NCI-H2081 (cell line): ENCODE measurements at regions not wholly inside any gene's neighbourhood (a gene's known extent, or its start where the extent isn't known, plus 50 kb on each side); places are given as distances from the start of the nearest gene placed in this dataset.
"Not testable (repeated sequence)": the region's sequence is repeated elsewhere in the genome, so short reads cannot be mapped to it uniquely, and the experiment has no call there.

Experiments used
- DNase-seq, 2 experiments: peaks; one replicate each; lab custom pipeline; 2025; lab: John Stamatoyannopoulos, UW

DNA sequence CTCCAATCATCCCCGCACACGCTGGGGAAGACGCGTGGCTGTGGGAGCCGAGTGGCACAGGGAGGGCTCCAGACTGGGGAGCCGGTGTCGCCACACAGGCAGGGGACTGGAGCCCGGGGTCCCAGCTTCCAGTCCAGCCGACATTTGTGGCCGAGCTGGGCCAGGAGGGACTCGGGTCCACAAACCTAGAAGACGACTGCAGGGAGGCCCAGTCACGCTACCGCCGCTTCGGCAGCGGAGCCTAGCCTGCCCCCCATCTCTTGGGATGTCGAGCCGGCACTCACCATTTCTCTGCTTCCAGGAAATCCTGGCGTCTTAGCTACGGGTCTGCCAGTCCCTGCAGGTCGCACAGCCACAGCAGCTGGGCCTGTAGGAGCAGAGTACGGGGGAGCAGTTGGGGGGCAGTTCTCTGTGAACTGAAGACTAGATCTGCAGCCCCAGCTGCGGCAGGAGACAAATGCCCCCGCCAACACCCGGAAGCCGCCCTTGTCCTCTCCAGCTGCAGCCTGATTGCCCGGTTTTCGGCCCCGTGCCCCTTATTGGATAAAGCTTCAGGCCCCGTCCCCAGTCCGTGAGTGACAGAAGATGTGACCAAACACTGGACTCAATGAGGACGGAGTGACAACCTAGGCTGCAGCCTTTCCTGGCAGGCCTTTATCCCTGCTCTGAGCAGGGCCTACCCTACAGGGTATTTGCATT lies 270.7 kb downstream of the ZNF33B start:
- peak; percentile 76 to 90 for DNase-seq

DNA sequence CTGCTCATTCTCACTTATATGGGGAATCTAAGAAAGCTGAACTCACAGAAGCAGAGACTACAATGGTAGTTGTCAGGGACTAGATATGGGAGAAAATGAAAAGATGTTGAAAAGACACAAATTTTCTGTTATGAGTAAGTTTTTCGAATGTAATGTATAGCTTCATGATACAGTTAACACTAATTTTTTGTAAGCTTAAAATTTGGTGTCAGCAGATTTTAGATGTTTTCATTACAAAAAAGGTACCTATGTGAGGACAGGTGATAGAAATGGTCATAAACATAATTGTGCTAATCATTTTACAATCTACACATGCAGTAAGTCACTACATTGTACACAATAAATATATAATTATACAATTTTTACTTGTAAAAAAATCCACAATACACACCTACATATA lies 286.6 kb downstream of the ZNF33B start:
- DNase-seq: no peak

- not testable (repeated sequence) for DNase-seq
These were observed 301.6 kb downstream of the ZNF33B start for GRCh38 chr10:42336593-42337337.

DNA sequence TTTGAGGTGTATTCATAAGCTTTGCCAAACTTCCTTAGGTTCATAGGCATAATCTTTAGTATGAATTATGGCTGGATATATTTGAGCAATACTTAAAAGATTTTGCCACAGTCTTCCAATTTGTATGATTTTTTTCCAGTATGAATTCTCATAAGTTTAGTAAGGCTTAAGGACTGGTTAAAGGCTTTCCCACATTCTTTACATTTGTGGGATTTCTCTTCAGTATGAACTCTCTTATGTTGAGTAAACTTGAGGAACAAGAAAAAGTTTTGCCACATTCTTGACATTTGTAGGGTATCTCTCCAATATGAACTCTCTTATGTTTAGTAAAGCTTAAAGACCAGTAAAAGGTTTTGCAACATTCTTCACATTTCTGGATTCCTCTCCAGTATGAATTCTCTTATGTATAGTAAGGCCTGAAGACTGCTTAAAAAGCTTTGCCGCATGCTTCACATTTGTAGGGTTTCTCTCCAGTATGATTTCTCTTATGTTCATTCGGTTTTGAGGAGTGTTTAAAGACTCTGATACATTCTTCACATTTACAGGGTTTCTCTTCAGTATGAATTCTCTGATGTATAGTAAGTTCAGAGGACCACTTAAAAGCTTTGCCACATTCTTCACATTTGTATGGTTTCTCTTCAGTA lies 302.6 kb downstream of the ZNF33B start:
- not testable (repeated sequence) for DNase-seq

DNA sequence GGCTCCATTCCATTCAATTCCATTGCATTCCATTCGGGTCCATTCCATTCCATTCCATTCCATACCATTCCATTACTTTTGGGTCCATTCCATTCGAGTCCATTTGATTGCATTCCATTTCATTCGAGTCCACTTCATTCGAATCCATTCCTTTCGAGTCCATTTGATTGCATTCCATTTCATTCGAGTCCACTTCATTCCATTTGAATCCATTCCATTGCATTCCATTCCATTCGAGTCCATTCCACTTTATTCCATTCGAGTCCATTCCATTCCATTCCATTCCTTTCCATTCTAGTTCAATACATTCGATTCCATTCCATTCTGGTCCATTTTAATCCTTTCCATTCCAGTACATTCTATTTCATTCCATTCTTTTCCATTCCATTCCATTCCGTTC lies 334.0 kb downstream of the ZNF33B start:
- no peak for DNase-seq

DNA sequence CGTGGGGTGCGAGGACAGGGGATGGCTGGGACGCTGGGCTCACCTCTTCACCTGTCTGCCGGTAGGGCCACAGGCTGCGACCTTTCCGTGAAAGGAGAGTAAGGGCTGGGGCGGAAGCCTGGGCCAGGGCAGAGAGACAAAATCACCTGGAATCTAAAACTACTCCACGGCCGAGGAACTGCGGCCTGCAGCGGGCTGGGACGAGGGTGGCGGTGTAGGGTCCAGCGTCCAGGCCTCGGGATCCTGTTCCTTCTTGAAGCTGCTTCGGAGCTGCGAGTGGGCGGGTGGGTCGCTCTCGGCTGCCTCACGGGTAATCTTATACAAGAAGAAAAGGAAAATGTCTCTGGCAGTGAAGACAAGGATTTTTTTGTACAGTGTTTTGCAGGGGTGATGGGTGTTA lies 356.5 kb downstream of the ZNF33B start:
- not testable (repeated sequence) for DNase-seq

DNA sequence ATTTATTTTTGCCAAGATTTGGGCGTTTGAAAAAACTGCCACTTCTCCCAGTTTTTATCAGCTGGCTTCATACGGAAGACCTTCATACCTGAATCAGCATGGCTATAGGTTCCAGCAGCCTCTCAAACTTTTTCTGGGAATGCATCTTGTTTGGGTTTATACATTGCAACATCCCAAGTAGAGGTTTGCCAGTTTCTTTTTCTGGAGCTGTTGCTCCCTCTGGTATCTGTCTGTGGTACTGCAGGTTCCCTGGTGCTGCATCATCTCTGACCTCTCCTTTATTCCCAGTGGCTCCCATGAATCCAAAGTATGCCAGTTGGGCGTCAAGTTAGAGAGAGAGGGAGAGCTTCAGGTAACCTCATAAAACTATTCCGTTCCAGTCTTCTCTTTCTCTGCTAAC lies 368.6 kb downstream of the ZNF33B start:
- not testable (repeated sequence) for DNase-seq

GRCh38 chr10:42263259-42263658 lies 375.1 kb downstream of the ZNF33B start:
- DNase-seq: not testable (repeated sequence)

- DNase-seq: not testable (repeated sequence)
These were observed 395.4 kb downstream of the ZNF33B start for GRCh38 chr10:42243002-42243401.

GRCh38 chr10:42242135-42242805 lies 396.1 kb downstream of the ZNF33B start:
- no peak for DNase-seq

- DNase-seq: not testable (repeated sequence)
These were observed 402.0 kb downstream of the ZNF33B start for GRCh38 chr10:42236401-42236800.

GRCh38 chr10:42235736-42236135 lies 402.6 kb downstream of the ZNF33B start:
- not testable (repeated sequence) for DNase-seq

DNA sequence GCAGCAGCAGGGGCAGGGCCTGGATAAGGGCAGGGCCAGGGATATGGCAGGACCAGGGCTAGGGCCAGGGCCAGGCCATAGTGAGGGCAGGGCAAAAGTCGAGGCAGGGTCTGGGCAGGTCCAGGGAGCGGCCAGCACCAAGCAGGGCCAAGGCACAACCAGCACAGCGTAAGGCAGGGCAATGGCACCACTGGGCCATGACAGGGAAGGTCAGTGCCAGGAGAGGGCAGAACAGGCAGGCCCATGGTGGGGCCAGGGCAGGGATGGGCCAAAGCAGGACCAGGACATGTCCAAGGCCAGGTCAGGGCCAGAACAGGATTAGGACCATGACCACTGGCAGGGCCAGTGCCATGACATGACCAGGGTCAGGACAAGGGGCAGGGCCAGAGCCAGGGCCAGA lies 403.1 kb downstream of the ZNF33B start:
- not testable (repeated sequence) for DNase-seq

DNA sequence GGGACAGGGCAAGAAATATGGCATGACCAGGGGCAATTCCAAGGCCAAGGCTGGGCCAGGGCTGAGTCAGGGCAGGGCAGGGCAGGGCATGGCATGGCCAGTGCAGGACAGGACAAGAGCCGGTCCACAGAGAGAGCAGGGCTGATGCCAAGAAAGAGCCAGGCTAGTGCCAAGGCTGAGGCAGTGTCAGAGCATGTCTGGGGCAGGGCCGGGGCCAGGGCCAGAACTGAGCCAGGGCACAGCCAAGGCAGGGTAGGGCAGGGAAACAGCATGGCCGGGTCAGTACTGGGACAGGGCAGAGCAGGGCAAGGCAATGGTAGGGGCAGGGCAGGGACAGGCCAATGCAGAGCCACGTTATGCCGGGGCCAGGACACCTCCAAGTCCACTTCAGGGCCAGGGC lies 403.9 kb downstream of the ZNF33B start:
- not testable (repeated sequence) for DNase-seq

GRCh38 chr10:42233461-42234206 lies 404.7 kb downstream of the ZNF33B start:
- not testable (repeated sequence) for DNase-seq

DNA sequence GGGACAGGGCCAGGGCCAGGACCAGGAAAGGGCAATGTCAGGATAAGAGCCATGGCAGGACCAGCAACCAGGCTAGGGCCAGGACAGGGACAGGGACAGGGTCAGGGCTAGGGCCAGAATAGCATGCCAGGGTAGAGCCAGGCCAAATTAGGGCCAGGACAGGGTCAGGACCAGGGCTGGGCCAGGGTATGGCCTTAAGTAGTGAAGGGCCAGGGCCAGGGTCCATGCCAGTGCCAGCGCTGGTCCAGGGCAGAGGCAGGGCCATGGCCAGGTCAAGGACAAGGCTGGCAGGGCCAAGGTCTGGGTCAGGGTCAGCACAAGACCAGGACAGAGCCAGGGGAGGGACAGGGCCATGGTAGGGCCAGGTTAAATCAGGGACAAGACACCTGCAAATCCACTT lies 405.4 kb downstream of the ZNF33B start:
- not testable (repeated sequence) for DNase-seq

DNA sequence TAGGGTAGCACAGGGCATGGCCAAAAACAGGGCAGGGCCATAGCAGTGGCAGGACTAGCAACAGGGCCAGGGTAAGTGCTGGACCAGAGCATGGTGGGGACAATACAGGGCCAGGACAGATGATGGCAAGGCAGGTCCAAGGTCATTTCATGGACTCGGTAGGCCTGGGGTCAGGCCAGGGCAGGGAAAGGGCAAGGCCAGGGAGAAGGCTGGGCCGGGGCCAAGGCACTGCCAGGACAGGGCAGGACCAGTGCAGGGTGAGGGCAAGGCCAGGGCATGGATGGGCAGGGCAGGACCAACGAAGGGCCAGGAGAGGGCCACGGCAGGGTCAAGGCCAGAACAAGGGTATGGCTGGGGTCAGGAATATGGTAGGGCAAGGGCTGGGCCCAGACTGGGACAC lies 407.6 kb downstream of the ZNF33B start:
- DNase-seq: not testable (repeated sequence)

GRCh38 chr10:42230115-42230514 lies 408.3 kb downstream of the ZNF33B start:
- DNase-seq: not testable (repeated sequence)

GRCh38 chr10:42227859-42228258 lies 410.5 kb downstream of the ZNF33B start:
- not testable (repeated sequence) for DNase-seq

DNA sequence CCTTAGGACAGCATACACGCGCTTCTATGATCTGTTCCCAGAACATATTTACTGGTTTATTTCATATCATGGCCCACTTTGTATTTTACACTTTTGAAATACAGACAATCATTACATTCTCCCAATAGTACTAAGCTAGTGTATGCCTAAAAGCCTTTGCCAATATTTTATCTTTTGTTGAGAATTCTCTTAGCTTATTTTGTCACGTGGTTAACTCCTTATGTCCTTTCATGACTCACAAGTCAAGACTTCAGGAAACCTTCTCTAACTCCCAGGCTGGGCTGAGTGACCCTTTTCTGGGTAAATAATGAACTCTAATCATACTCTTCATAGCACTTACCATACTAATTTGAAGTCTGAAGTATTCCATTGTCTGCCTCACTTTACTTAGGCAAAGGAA lies 444.8 kb downstream of the ZNF33B start:
- not testable (repeated sequence) for DNase-seq

DNA sequence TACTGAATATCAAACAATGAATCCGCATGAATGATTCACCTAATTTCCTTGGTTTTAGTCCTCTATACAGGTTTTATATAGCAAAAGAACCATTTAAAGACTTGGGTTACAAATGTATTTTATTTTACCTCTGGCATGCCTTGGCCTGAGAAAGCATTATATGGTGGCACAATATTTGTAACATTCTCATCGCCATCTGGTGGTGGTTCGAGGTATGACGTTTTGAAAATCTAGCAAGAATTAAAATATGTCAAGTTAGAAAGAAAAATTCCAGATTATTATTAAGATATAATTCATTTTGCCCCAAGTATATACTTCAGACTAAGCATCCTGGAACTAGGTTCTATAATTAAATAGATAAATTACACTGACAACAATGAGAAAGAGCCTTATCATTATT lies 445.9 kb downstream of the ZNF33B start:
- not testable (repeated sequence) for DNase-seq
